ENCODE measurements at regions not wholly inside any gene's neighbourhood (a gene's known extent, or its start where the extent isn't known, plus 50 kb on each side); places are given as distances from the start of the nearest gene placed in this dataset.

- TF ChIP-seq, protein P1, sequence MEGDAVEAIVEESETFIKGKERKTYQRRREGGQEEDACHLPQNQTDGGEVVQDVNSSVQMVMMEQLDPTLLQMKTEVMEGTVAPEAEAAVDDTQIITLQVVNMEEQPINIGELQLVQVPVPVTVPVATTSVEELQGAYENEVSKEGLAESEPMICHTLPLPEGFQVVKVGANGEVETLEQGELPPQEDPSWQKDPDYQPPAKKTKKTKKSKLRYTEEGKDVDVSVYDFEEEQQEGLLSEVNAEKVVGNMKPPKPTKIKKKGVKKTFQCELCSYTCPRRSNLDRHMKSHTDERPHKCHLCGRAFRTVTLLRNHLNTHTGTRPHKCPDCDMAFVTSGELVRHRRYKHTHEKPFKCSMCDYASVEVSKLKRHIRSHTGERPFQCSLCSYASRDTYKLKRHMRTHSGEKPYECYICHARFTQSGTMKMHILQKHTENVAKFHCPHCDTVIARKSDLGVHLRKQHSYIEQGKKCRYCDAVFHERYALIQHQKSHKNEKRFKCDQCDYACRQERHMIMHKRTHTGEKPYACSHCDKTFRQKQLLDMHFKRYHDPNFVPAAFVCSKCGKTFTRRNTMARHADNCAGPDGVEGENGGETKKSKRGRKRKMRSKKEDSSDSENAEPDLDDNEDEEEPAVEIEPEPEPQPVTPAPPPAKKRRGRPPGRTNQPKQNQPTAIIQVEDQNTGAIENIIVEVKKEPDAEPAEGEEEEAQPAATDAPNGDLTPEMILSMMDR (IDR thresholded peaks at IDR 0.05; ENCODE audit: extremely low read depth in 1 of 2, insufficient read depth in 1 of 2, low read depth in 1 of 2, low read length in 2 of 2) = no peak
- TF ChIP-seq POLR2A (IDR thresholded peaks at IDR 0.05; ENCODE audit: low read depth, low read length) (no peak), EZH2 (IDR thresholded peaks at IDR 0.05; ENCODE audit: borderline replicate concordance, low read depth, low read length, severe bottlenecking) (no peak)
Observed at GRCh38 chr12:4169959-4170358, 103.6 kb upstream of the CCND2 start.

Data from endothelial cell of umbilical vein (primary cell).